Activated CD4-positive, alpha-beta T cell treated with anti-CD3 and anti-CD28 coated beads for 48 hours (primary cell): ENCODE measurements at regions not wholly inside any gene's neighbourhood (a gene's known extent, or its start where the extent isn't known, plus 50 kb on each side); places are given as distances from the start of the nearest gene placed in this dataset.
A peak's percentile ranks its signal among the peaks of the same experiment; 100 is the strongest.

Experiments used
- DNase-seq: peaks from one replicate; pipeline ENCODE4 v3.0.0-alpha.2; 2020

DNA sequence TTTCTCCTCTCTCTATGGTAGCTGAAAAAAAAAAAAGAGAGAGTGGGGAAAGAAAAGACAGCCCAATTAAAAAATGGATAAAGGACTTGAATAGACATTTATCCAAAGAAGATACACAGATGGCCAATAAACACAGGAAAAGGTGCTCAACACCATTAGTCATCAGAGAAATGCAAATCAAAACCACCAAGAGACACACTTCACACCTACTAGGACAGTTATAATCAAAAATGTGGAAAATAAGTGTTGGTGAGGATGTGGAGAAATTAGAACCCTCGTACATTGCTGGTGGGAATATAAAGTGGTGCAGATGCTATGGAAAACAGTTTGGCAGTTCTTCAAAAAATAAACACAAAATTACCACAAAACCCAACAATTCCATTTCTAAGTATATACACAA is 172.4 kb upstream of the GRIN2B start:
- DNase-seq, result no peak

DNA sequence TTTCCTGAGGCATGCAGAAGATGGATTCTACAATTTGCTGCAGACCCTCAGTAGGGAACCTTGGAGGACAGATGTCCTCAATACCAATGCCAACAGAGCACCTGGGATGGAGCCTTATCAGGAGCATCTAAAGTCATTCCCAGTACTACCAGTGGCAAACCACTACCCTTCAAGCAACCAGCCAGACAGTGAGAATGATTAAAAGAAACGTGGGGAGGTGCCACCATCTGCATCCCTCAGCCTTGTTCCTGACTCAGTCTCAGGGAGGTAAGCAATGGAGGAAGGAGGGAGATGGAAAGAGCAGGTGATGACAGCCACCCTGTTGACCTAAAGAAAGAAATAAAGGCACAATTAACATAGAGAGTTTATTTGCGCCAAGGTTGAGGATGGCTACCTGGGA is 175.2 kb upstream of the GRIN2B start:
- DNase-seq, result no peak

DNA sequence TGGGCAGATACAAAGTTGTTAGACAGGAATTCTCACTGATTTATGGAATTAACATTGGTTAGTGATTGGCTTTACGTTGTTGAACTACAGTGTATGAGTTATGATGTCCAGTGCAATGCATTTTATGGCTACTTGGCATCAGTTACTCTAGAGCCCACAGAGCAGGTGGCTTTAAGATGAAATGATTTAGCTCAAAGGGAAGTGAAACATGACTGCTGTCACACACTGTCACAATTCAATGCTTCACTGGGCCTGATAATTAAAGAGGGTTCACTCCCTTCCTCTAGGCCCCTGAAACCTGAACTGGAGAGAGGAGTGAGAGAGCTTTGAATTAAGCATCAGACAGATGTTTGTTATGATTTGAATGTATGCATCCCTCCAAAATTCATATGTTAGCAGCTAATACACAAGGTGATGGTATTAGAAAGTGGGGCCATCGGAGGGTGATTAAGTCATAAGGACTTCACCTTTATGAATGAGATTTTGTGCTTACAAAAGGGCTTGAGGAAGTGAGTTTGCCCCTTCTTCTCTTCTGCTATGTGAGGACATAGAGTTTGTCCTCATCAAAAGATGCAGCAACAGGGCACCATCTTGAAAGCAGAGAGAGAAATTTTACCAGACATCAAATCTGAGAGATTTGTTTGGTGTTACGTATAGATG is 175.8 kb upstream of the GRIN2B start:
- no peak for DNase-seq

DNA sequence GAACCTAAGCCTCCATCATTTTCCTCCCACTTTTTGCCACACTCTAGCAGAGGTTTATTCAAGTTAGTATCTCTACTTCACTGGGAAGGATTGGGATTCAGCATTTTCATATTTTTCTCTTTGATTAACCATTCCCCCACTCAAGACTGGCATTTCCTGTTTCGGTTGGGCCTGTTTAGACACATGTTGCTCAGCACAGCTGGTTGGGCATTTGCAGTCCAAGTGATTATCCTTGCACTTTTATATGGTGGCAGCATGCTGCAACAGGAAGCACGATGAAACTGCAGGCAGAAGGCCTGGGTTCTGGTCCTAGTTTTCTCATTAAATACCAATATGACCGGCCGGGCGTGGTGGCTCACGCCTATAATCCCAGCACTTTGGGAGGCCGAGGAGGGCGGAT is 182.9 kb upstream of the GRIN2B start:
- no peak for DNase-seq

DNA sequence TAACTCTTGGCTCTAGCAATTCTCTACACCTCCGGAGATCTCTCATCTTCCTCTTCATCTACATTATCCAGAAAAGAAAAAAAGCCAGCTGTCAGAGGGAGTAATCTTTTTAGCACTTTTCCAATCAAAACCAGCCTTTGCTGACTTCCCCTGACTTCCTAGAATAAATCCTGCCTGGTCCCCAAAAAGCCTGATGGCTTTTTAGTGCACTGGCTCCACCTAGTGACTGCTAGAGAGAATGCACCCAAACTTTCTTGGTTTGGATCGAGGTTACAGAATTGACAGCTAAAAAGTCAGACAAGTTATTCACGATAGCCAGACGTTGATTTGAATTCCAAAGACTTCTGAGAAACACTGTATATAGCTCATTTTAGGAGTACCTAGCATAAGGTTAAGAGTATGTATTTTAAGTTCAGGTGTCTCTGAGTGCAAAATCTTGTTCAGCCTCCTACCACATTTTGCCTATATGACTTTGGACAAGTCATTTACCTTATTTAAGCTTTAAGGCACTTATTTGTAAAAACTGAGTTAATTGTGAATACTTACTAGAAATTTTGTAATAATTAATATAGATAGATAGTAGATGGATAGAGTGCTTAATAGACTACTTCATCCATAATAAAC is 185.7 kb upstream of the GRIN2B start:
- DNase-seq, result peak; percentile 48

DNA sequence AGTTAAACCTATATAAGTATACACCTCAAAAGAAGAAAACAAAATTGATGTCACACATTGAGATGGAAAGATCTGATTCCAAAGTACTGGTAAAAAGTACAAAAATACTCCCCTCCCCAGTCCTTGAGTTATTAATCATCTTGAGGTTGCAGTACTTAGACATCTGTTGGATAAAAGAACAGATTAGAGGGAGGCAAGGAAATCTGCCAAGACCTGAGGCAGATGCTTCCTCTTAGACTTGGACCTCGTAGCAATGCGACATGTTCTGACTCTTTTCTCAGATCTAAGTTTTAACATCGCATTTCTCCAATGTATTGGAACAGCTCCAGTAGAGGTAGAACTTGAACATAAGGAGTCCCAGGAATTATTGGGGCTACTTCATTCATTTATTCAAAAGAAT is 187.9 kb upstream of the GRIN2B start:
- no peak for DNase-seq

DNA sequence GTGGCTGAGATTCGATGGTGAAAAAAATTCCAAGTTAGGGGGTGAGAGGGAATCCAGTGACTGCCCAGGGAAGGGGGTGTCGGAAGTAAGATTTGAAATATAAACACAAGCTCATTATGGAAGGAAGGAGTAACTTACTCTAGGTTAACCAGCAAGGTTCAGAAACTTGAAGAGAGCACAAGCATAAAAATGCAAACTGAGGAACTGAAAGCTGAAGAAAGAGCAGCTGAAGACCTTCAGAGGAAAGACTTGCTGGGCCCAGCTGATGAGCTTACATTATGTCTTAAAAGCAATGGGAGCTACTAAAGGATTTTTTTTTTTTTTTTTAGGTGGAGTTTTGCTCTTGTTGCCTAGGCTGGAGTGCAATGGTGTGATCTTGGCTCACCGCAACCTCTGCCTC is 189.7 kb upstream of the GRIN2B start:
- DNase-seq, result no peak

DNA sequence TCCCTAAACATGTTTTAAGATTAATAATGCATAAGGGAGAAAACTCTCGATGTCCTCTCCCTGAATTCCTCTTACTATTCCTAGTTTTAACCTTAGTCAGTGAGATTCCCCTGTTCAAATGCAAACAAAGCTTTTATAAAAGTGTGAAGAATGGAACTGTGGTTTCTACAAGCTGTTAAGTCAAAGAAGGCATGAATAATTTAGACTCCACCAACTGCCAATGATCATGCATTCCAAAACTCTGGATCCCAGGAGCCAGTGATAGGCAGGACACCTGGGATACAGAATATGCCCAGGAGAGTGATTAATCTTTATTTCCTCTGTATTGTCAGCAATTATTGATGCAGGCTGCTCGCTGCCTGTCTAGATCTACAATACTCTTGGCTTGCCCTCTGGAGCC is 190.3 kb upstream of the ATF7IP start:
- DNase-seq, result no peak

DNA sequence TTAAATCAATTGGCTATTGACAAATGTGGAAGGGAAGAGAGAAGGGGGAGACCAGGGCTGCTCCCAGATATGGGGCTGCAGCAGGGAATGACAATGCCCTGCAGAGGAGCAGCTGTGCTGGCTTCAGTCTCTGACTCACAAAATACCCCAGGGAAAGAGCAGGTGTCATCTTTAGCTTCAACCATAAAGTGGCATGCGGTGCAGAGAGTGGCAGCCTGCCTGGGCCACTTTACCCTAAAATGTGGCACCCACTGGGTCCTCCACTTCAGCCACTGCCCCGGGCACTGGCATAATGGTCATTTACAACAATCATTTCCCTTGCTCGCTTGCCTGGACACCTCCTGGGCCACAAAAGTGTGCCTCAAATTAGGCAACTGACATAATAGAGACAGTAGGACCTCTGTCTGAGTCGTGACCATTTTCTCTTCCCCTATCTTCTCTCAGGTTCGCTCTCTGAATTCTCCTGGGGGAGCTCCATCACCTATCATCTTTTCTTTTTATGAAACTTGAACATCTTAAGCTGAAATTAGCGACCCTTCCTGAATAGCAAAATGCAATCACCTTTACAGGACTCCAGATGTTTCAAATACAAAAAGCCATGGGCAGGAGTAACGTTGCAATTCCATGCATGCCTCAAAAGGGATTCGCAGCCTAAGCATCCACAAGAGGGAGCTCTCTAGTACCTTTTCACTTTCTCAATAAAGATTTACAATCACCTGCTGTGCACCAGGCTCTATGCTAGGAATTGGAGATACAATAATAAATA is 179.9 kb upstream of the ATF7IP start:
- DNase-seq, result peak; percentile 22

DNA sequence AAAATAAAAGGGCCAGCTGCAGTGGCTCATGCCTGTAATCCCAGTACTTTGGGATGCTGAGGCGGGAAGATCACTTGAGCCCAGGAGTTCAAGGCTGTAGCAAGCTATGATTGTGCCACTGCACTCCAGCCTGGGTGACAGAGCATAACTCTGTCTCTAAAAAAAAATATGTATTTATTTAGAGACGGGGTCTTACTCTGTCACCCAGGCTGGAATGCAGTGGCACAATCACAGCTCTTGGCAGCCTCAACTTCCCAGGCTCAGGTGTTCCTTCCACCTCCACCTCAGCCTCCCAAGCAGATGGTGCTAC is 179.3 kb upstream of the ATF7IP start:
- DNase-seq, result no peak

DNA sequence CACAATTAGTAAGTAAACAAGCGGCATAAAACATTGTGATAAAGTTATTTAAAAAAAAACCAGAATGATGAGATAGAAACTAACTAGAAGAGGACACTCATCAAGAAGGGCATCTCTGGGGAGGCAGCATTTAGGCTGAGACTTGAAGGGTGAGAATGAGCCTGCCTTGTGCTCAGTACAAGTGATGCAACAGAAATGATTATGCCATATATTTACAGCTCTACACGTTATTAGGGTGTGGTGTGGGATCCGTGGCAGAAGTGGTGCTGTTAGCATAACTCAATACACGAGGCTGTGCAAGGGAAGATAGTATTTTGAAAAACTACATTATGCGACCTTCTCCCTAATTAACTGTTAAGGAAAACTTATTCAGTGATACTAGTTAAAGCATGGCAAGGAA is 178.5 kb upstream of the ATF7IP start:
- no peak for DNase-seq

DNA sequence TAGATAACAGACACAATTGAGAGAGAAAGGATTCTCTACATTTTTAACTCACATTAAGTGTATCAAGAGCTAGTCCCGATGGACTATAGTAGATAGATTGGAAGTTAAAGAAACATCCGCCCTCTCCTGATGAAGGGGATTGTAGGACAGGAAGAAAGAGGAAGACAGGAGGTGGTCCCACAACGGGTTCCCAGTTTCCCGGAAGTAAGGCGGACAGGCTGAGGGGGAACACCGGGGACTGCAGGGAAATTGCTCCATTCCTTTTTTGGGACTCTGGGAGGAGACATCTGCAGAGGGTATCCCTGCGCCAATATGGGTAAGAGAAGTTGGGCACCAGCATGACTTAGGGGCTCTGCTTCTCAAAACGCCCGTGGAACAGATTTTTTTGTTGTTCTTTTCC is 177.5 kb upstream of the ATF7IP start:
- DNase-seq, result no peak

DNA sequence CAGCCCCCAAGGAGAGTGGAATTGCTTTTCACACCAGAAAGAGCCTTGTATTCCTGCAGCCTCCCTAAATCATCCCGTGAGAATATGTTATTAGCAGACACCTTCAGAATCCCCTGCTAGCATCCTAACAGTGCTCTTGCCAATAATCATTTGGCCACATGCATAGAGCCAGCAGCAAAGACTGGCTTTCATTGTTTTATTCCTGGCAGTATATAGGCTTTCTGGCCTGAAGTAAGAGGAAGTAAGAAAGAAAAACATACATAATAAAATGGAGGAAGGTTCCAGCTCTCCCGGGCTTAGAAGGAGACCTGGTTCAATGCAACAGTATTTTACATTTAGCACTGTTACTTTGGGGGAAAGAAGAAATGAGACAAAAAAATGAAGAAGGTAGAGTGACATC is 176.7 kb upstream of the ATF7IP start:
- DNase-seq, result no peak

DNA sequence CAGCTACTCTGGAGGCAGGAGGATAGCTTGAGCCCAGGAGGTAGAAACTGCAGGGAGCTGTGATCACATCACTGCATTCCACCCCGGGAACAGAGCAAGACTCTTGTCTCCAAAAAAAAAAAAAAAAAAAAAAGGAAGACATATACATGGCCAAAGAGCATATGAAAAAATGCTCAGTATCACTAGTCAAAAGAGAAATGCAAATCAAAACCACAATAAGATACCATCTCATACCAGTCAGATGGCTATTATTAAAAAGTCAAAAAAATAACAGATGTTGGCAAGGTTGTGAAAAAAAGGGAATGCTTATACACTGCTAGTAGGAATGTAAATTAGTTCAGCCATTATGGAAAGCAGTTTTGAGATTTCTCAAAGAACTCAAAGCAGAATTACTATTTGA is 174.8 kb upstream of the ATF7IP start:
- DNase-seq, result no peak

DNA sequence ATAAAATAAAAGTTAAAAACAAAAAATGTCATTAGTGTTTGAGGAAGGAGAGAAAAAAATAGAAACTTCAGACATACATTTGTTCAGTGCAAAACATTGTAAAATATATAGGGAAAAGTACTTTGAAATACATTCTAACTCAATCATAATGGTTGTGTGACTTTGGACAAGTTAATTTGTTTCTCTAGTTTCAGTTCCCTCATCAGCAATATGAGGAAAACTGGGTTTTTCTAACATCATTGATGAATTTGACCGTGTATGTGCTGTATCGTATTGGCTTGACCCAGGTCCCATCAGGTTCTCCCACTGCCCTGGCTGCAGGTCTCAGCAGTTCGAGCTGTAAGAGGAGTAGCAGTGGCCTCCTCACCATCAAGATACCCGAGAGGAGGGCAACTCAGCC is 173.9 kb upstream of the ATF7IP start:
- no peak for DNase-seq

DNA sequence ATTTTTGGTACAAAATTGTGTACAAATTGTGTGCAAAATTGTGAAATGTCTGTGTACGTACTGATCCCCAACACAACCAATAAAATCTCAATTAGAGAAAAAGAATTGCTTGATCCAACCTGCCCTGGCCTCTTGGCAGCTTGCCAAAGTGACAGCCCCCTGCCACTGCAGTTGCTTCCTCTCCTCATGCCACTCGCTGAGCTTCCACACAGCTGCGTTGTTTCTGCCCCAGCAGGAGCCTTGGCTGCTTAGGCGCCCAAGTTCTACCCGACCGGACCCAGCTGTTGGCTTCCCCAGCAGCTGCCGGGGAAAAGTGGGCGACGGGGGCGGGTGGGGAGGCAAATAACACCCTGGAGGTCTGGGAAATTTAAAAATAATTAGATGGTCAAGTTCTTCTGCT is 171.8 kb upstream of the ATF7IP start:
- DNase-seq, result no peak

DNA sequence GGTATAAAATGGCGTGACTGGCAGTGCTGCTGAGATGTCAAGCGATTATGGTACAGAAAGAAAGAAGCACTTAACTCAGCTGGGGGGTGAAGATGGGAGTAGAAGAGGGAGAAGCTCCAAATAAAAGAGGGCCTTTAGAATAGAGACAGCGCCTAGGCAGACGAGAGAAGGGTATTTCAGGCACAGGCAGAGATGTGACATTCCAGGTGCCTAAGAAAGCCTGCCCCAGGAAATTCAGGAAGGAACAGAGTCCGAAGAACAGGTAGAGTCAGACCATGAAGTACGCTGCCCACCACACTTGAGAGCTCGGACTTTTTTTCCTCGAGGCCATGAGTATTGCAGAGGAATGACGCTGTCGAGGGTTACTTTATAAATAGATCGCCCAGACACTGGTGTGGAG is 170.9 kb upstream of the ATF7IP start:
- DNase-seq, result no peak

DNA sequence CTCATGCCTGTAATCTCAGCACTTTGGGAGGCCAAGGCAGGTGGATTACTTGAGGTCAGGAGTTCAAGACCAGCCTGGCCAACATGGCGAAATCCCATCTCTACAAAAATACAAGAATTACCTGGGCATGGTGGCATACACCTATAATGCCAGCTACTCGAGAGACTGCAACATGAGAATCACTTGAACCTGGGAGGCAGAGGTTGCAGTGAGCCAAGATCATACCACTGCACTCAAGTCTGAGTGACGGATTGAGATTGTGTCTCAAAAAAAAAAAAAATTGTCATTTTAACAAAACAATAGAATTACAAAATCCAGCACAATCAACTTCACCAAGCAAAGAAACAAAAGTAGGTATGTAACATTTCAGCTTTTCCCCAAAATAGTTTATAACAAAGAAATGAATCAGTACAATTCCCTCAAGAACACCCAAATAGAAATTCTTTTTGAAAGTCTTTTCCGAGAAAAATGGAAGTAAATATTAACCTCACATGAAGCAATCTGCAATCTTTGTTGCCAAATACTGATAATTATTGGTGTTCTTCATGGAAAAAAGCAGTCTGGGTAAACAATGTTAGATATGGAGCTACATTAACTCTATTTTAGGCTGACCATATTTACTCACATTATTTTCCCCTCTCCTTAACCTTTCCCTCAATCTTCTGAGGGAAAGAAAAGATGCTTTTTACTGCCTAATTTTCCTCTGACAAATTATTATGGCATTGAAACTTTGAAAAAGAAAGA is 165.9 kb upstream of the ATF7IP start:
- no peak for DNase-seq

DNA sequence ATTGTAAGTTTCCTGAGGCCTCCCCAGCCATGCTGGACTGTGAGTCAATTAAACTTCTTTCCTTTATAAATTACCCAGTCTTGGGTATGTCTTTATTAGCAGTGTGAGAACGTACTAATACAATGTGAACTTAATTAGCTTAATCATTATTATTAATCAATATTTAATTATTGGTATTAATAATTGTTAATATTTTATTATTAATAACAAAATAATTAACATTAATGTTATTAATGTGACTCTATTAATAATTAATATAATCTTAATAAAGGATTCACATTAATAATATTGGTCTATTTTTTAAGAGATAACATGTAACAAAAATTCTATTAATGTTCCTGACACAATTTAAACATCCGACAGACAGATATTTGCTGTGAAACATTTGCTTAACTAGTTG is 164.9 kb upstream of the ATF7IP start:
- no peak for DNase-seq

DNA sequence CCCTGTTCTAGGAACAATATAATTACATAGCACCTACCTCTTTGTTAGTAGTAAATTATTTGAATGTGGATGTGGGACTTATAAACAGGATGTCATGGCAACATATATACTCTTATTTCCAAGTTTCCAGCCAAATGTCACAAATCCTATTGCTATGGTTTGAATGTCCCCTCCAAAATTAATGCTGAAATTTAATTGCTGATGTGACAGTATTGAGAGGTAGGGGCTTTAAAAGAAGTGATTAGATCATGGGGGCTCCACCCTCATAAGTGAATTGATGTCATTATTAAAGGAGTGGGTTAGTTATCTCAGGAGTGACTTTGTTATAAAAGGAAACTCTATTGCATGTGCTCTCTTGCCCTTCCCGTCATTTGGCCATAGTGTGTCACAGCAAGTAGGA is 164.2 kb upstream of the ATF7IP start:
- DNase-seq, result no peak

DNA sequence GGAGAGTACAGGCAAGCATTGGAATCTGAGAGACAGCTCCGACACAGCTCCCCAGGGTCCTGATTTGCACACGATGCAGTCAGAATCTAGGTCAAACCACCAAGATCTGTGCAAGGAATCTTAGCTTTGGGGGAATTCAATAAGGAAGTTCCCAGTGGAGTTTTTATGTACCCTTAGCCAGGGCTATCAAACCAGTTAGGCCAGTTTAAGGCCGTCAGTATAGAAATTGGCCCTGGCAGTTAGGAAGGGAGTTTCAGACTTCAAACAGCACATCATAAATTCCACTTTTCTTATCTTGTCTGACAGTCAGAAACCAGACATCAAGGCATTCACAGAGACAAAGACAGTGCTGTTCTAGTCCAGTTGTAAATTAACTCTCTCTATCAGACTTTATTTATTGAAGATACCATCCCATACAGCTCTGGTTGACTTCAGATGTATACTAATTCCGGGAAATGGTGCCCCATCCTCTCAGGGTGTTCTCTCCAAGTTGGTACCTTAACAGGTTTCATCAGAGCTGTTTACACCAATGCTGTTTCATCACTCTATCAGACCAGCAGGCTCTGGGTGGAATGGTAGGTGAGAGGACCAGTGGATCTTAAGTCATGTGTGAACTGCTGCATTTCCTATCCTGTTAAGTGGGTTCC is 157.5 kb upstream of the ATF7IP start:
- no peak for DNase-seq

DNA sequence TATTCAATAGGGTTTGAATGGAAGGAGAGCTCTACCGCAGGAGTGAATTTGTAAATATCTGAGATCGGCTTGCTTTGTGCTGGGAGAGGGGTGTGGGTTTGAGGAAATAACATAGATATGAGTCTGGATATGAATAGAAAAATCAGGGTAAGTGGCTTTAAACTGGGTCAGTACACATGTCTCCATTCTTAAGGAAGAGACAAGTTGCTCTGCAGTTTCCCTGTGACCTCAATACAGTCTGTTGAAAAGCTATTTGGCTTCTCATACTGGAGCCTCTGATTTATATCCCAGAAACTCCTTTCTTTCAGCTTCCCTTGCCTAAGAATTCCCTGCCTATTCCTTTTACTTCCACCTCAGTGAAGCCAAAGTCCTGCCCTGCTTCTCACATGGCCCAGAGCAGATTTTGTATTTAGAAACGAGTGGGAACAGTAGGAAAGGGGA is 153.5 kb upstream of the ATF7IP start:
- DNase-seq, result no peak

DNA sequence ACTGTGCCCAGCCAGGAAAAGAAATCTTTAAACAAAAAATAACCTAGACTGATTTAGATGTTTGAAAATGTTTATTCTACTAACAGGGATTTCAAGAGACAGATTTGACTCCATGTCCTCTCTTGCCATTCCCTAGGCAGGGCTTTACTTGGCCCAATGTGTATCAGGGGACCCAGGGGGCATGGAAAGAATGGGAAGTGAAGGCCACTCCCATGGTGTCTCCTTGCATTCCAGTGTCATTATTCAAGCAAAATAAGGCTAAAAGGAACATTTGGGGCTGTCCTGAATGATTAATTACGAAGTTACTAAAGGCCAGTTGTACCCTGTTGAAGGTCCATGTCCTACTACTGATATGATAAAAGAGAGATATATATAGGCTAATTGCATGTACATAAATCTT is 151.9 kb upstream of the ATF7IP start:
- no peak for DNase-seq
